HEK293 (cell line): ENCODE measurements at regions not wholly inside any gene's neighbourhood (a gene's known extent, or its start where the extent isn't known, plus 50 kb on each side); places are given as distances from the start of the nearest gene placed in this dataset.

Experiments
- CTCF ChIA-PET: fragments of 350-600 bp; formaldehyde crosslinking; extraction: SDS; loops from one replicate; lab custom pipeline; 2021; ENCODE audit warnings: antibody characterized with exemption; lab: Yijun Ruan, JAX
- POLR2A ChIA-PET: fragments of 300-600 bp; formaldehyde crosslinking; extraction: SDS; loops from one replicate; lab custom pipeline; 2020; ENCODE audit warnings: antibody characterized with exemption, inconsistent platforms; lab: Yijun Ruan, JAX
- H3K27ac ChIP-seq: fragments of 200-500 bp; sonication (Bioruptor generic); 2 replicates; pipeline ENCODE4 v1.5.1; 2014; ENCODE audit warnings: low read depth, low read length, control low read depth, inconsistent platforms; ENCODE audit errors: extremely low read depth
- H3K36me3 ChIP-seq, 2 experiments: fragments of 200-500 bp in 1 of 2; sonication (Bioruptor generic) in 1 of 2; 1 replicate in 1 of 2; 2 replicates in 1 of 2; pipeline ENCODE4 v1.5.1; 2014 to 2017; ENCODE audit warnings: inconsistent platforms in 2 of 2, low read length in 2 of 2; ENCODE audit not compliant: control insufficient read depth in 2 of 2, insufficient read depth in 1 of 2
- H3K4me1 ChIP-seq: fragments of 200-500 bp; sonication (Bioruptor generic); 2 replicates; pipeline ENCODE4 v1.5.1; 2014; ENCODE audit warnings: mild to moderate bottlenecking, low read length, inconsistent platforms; ENCODE audit not compliant: control insufficient read depth, insufficient read depth
- H3K4me3 ChIP-seq: 2 replicates; pipeline ENCODE4 v1.5.1; 2011; ENCODE audit warnings: low read depth, mild to moderate bottlenecking, control low read depth, low read length, moderate library complexity
- H3K9me3 ChIP-seq: fragments of 200-500 bp; sonication (Bioruptor generic); 2 replicates; pipeline ENCODE4 v1.5.1; 2014; ENCODE audit warnings: low read depth, low read length, inconsistent platforms; ENCODE audit not compliant: control insufficient read depth, insufficient read depth
- ELK4 ChIP-seq: IDR thresholded peaks from 2 replicates; pipeline ENCODE4 v1.6.1; 2011; ENCODE audit warnings: mild to moderate bottlenecking, low read depth, low read length, borderline replicate concordance
- IKZF3 ChIP-seq: fragments of 450-650 bp; IDR thresholded peaks from 2 replicates; pipeline ENCODE4 v1.5.0; 2018; ENCODE audit warnings: missing biosample characterization, mild to moderate bottlenecking, missing genetic modification characterization, moderate library complexity
- KLF17 ChIP-seq: fragments of 450-650 bp; formaldehyde crosslinking; IDR thresholded peaks from 2 replicates; pipeline ENCODE4 v1.5.1; 2016; ENCODE audit warnings: missing biosample characterization, missing genetic modification characterization
- SCRT2 ChIP-seq: fragments of 450-650 bp; formaldehyde crosslinking; IDR thresholded peaks from 2 replicates; pipeline ENCODE4 v1.5.1; 2016; ENCODE audit warnings: missing biosample characterization, missing genetic modification characterization
- SETDB1 ChIP-seq: IDR thresholded peaks from one replicate; pipeline ENCODE4 v1.6.1; 2017; ENCODE audit warnings: mild to moderate bottlenecking, low read length, moderate library complexity, mixed read lengths; ENCODE audit not compliant: insufficient read length
- TSHZ1 ChIP-seq: fragments of 450-650 bp; formaldehyde crosslinking; IDR thresholded peaks from 2 replicates; pipeline ENCODE4 v1.5.1; 2016; ENCODE audit warnings: missing biosample characterization, missing genetic modification characterization, borderline replicate concordance
- YY1 ChIP-seq: fragments of 450-650 bp; formaldehyde crosslinking; IDR thresholded peaks from 2 replicates; pipeline ENCODE4 v1.5.1; 2018; ENCODE audit warnings: missing biosample characterization, missing genetic modification characterization
- ZBTB1 ChIP-seq: fragments of 450-650 bp; formaldehyde crosslinking; IDR thresholded peaks from 2 replicates; pipeline ENCODE4 v1.5.1; 2016; ENCODE audit warnings: missing biosample characterization, missing genetic modification characterization
- ZBTB21 ChIP-seq: fragments of 450-650 bp; formaldehyde crosslinking; IDR thresholded peaks from 2 replicates; pipeline ENCODE4 v1.5.1; 2017; ENCODE audit warnings: missing biosample characterization, missing genetic modification characterization
- ZBTB8A ChIP-seq: fragments of 450-650 bp; formaldehyde crosslinking; IDR thresholded peaks from 2 replicates; pipeline ENCODE4 v1.5.1; 2016; ENCODE audit warnings: missing biosample characterization, missing genetic modification characterization
- ZIC2 ChIP-seq: fragments of 450-650 bp; formaldehyde crosslinking; IDR thresholded peaks from 2 replicates; pipeline ENCODE4 v1.5.1; 2016; ENCODE audit warnings: missing biosample characterization, missing genetic modification characterization
- ZNF16 ChIP-seq: fragments of 450-650 bp; formaldehyde crosslinking; IDR thresholded peaks from 2 replicates; pipeline ENCODE4 v1.5.1; 2016; ENCODE audit warnings: low read depth, missing biosample characterization, missing genetic modification characterization
- ZNF184 ChIP-seq: fragments of 450-650 bp; IDR thresholded peaks from 2 replicates; pipeline ENCODE4 v1.5.1; 2018; ENCODE audit warnings: missing biosample characterization, mild to moderate bottlenecking, missing genetic modification characterization
- ZNF2 ChIP-seq: fragments of 450-650 bp; formaldehyde crosslinking; IDR thresholded peaks from 2 replicates; pipeline ENCODE4 v1.5.1; 2016; ENCODE audit warnings: missing biosample characterization, missing genetic modification characterization
- ZNF24 ChIP-seq: fragments of 450-650 bp; formaldehyde crosslinking; IDR thresholded peaks from 2 replicates; pipeline ENCODE4 v1.5.1; 2016; ENCODE audit warnings: missing biosample characterization, missing genetic modification characterization
- ZNF248 ChIP-seq: fragments of 450-650 bp; formaldehyde crosslinking; IDR thresholded peaks from 2 replicates; pipeline ENCODE4 v1.5.1; 2017; ENCODE audit warnings: missing biosample characterization, missing genetic modification characterization
- ZNF416 ChIP-seq: fragments of 450-650 bp; formaldehyde crosslinking; IDR thresholded peaks from 2 replicates; pipeline ENCODE4 v1.5.1; 2016; ENCODE audit warnings: missing biosample characterization, missing genetic modification characterization
- ZNF433 ChIP-seq: fragments of 450-650 bp; formaldehyde crosslinking; IDR thresholded peaks from 2 replicates; pipeline ENCODE4 v1.5.1; 2016; ENCODE audit warnings: missing biosample characterization, missing genetic modification characterization, low read depth
- ZNF473 ChIP-seq: fragments of 450-650 bp; formaldehyde crosslinking; IDR thresholded peaks from 2 replicates; pipeline ENCODE4 v1.5.1; 2017; ENCODE audit warnings: missing biosample characterization, missing genetic modification characterization
- ZNF513 ChIP-seq: fragments of 450-650 bp; IDR thresholded peaks from 2 replicates; pipeline ENCODE4 v1.5.1; 2018; ENCODE audit warnings: missing biosample characterization, missing genetic modification characterization
- ZNF530 ChIP-seq: fragments of 450-650 bp; formaldehyde crosslinking; IDR thresholded peaks from 2 replicates; pipeline ENCODE4 v1.5.1; 2016; ENCODE audit warnings: low read depth, missing biosample characterization, missing genetic modification characterization
- ZNF558 ChIP-seq: fragments of 450-650 bp; formaldehyde crosslinking; IDR thresholded peaks from 2 replicates; pipeline ENCODE4 v1.5.1; 2016; ENCODE audit warnings: missing biosample characterization, missing genetic modification characterization
- ZNF571 ChIP-seq: fragments of 450-650 bp; formaldehyde crosslinking; IDR thresholded peaks from 2 replicates; pipeline ENCODE4 v1.5.0; 2017; ENCODE audit warnings: missing biosample characterization, missing genetic modification characterization
- ZNF658 ChIP-seq: fragments of 450-650 bp; formaldehyde crosslinking; IDR thresholded peaks from 2 replicates; pipeline ENCODE4; 2016; ENCODE audit warnings: missing biosample characterization, missing genetic modification characterization
- ZNF660 ChIP-seq: fragments of 450-650 bp; IDR thresholded peaks from 2 replicates; pipeline ENCODE4 v1.5.1; 2018; ENCODE audit warnings: missing biosample characterization, mild to moderate bottlenecking, missing genetic modification characterization
- ZNF701 ChIP-seq: fragments of 450-650 bp; formaldehyde crosslinking; IDR thresholded peaks from 2 replicates; pipeline ENCODE4 v1.5.1; 2016; ENCODE audit warnings: missing biosample characterization, missing genetic modification characterization
- ZNF76 ChIP-seq: fragments of 450-650 bp; formaldehyde crosslinking; IDR thresholded peaks from 2 replicates; pipeline ENCODE4; 2016; ENCODE audit warnings: low read depth, missing biosample characterization, missing genetic modification characterization, borderline replicate concordance
- ZNF837 ChIP-seq: fragments of 450-650 bp; formaldehyde crosslinking; IDR thresholded peaks from 2 replicates; pipeline ENCODE4 v1.5.1; 2016; ENCODE audit warnings: missing biosample characterization, missing genetic modification characterization
- TF ChIP-seq, protein P1 (sequence below): fragments of 450-650 bp; formaldehyde crosslinking; IDR thresholded peaks from 2 replicates; pipeline ENCODE4 v1.5.1; 2016; ENCODE audit warnings: missing biosample characterization, missing genetic modification characterization

DNA sequence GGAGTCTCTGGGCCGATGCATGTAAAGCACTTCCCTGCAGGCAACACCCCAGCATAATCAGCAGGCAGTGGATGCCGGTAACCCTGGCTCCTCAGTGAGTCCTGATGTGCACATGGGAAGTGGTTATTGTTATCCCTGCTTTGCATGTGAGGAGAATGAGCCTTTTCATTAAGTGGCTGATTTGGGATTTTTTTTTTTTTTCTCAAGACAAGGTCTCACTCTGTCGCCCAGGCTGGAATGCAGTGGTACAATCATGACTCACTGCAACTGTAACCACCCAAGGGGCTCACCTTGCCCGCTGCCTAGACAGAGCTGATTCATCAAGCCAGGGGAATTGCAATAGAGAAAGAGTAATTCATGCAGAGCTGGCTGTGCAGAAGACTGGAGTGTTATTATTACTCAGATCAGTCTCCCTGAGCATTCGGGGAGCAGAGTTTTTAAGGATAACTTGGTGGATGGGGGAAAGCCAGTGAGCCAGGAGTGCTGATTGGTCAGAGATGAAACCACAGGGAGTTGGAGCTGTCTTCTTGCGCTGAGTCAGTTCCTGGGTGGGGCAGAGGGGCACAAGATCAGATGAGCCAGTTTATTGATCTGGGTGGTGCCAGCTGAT lies 95.4 kb downstream of the SOCS6 start (continued):
- TF ChIP-seq SCRT2 (tag by site-specific recombination) (no peak), ZBTB8A (tag by site-specific recombination) (no peak), IKZF3 (tag by site-specific recombination) (no peak), ELK4 (no peak), ZNF660 (tag by site-specific recombination) (0 out of 2 replicates have a peak, but pooled peaks have one; percentile 14), ZNF184 (tag by site-specific recombination) (peak; percentile 65; the same call in 1 of the 2 replicates), ZNF473 (no peak), ZNF558 (tag by site-specific recombination) (no peak), ZNF76 (tag by site-specific recombination) (no peak), SETDB1 (no peak), ZNF837 (no peak), ZNF24 (no peak), ZBTB1 (tag by site-specific recombination) (no peak)

- ChIA-PET CTCF (interaction anchor here (0.6 to 1.2 kb wide), 5 partner anchors 9 to 649 kb away, joined by 3 read pairs; no protein-coding TSS in a partner anchor), POLR2A (interaction anchor here (0.7 kb wide), 1 partner anchor 337 kb away, joined by 3 read pairs; no protein-coding TSS in a partner anchor)
- no peak overlapping the region for H3K27ac ChIP-seq
Measured at GRCh38 chr18:70382992-70383717, 94.3 kb downstream of the SOCS6 start.

More at GRCh38 chr18:70382992-70383717, 94.3 kb downstream of the SOCS6 start:
- H3K4me1 ChIP-seq = peaks cover 4% of the 10 kb centered on the region
- no peak overlapping the region for H3K4me3 ChIP-seq
- no peaks in the 10 kb centered on the region for H3K36me3 ChIP-seq
- no peaks in the 10 kb centered on the region for H3K9me3 ChIP-seq
- TF ChIP-seq ZNF530 (tag by site-specific recombination) (no peak), ZIC2 (no peak), ZNF658 (tag by site-specific recombination) (no peak), YY1 (no peak), TSHZ1 (tag by site-specific recombination) (no peak), ZNF571 (tag by site-specific recombination) (no peak), ZNF16 (no peak), ZBTB21 (tag by site-specific recombination) (no peak), ZNF701 (tag by site-specific recombination) (no peak), ZNF248 (tag by site-specific recombination) (no peak), ZNF416 (no peak), ZNF513 (tag by site-specific recombination) (no peak), ZNF2 (tag by site-specific recombination) (no peak), KLF17 (no peak), ZNF433 (tag by site-specific recombination) (no peak)
- TF ChIP-seq, protein P1, sequence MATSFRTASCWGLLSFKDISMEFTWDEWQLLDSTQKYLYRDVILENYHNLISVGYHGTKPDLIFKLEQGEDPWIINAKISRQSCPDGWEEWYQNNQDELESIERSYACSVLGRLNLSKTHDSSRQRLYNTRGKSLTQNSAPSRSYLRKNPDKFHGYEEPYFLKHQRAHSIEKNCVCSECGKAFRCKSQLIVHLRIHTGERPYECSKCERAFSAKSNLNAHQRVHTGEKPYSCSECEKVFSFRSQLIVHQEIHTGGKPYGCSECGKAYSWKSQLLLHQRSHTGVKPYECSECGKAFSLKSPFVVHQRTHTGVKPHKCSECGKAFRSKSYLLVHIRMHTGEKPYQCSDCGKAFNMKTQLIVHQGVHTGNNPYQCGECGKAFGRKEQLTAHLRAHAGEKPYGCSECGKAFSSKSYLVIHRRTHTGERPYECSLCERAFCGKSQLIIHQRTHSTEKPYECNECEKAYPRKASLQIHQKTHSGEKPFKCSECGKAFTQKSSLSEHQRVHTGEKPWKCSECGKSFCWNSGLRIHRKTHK (tag by site-specific recombination) = no peak
- TF ChIP-seq, all 188 proteins: peak for 0
